Left lung (tissue), 4 donors: ENCODE measurements at regions not wholly inside any gene's neighbourhood (a gene's known extent, or its start where the extent isn't known, plus 50 kb on each side); places are given as distances from the start of the nearest gene placed in this dataset.

ENCODE experiments used
- ATAC-seq: fragments of 200-7000 bp; cut with Tn5 transposase; one replicate; pipeline ENCODE4 v1.9.1; 2020; ENCODE audit warnings: moderate library complexity
- DNase-seq, 4 donors: peaks; one replicate each; pipeline ENCODE4 v3.0.0-alpha.2; 2013 to 2020
- H3K27ac ChIP-seq, 2 donors: fragments of 200-600 bp; sonication (generic) in 1 of 2; one replicate each; pipeline versions ENCODE4 v1.5.0 to v1.8.0; 2020 to 2021
- H3K27me3 ChIP-seq, 2 donors: fragments of 200-600 bp; sonication (generic) in 1 of 2; one replicate each; pipeline versions ENCODE4 v1.5.0 to v1.8.0; 2020 to 2021
- H3K36me3 ChIP-seq, 2 donors: fragments of 200-600 bp; sonication (generic) in 1 of 2; one replicate each; pipeline versions ENCODE4 v1.5.0 to v1.8.0; 2020 to 2021
- H3K4me1 ChIP-seq, 2 donors: fragments of 200-600 bp; one replicate each; pipeline ENCODE4 v1.8.0; 2021
- H3K4me3 ChIP-seq, 2 donors: fragments of 200-600 bp; sonication (generic) in 1 of 2; one replicate each; pipeline versions ENCODE4 v1.5.0 to v1.8.0; 2020 to 2021; ENCODE audit warnings: mild to moderate bottlenecking in 1 of 2
- H3K9me3 ChIP-seq, 2 donors: fragments of 200-600 bp; sonication (generic) in 1 of 2; one replicate each; pipeline versions ENCODE4 v1.5.0 to v1.8.0; 2020 to 2021
- CTCF ChIP-seq, 2 donors: fragments of 200-600 bp; sonication (generic) in 1 of 2; IDR thresholded peaks; one replicate each; pipeline versions ENCODE4 v1.5.0 to v1.8.0; 2021; ENCODE audit warnings: antibody characterized with exemption in 2 of 2
- intact Hi-C, 2 donors: fragments of 100-400 bp; cut with DNase I; formaldehyde crosslinking; loops; one replicate each; pipeline versions ENCODE4 v1.11.2 to v1.14.2; 2022
- donor health status: DM: no; HTN: yes; CAD: no.
- donor health status: DM: no; HTN: no; CAD: no.

GRCh38 chr5:117055517-117055916, 480.9 kb upstream of the SEMA6A start:
- Histone ChIP-seq H3K27ac (no peak overlapping the region), H3K9me3 (no peaks in the 10 kb centered on the region), H3K4me3 (no peak overlapping the region), H3K27me3 (no peaks in the 10 kb centered on the region), H3K36me3 (no peaks in the 10 kb centered on the region), H3K4me1 (no peaks in the 10 kb centered on the region)
- TF ChIP-seq CTCF (IDR thresholded peaks at IDR 0.05), result no peak
- intact Hi-C loops, result no loop called here
- ATAC-seq (no peak), DNase-seq (no peak)

GRCh38 chr5:117054911-117055310, 480.3 kb upstream of the SEMA6A start:
- TF ChIP-seq CTCF (IDR thresholded peaks at IDR 0.05), result no peak
- intact Hi-C loops, result no loop called here
- Histone ChIP-seq H3K9me3 (no peaks in the 10 kb centered on the region), H3K27me3 (no peaks in the 10 kb centered on the region), H3K4me1 (no peaks in the 10 kb centered on the region), H3K36me3 (no peaks in the 10 kb centered on the region), H3K4me3 (no peak overlapping the region), H3K27ac (no peak overlapping the region)
- DNase-seq (peak in 2 of 4 donors; percentile 4 to 26), ATAC-seq (no peak)

GRCh38 chr5:117054141-117054540, 479.5 kb upstream of the SEMA6A start:
- no peak overlapping the region for H3K27ac ChIP-seq
- DNase-seq (no peak), ATAC-seq (no peak)
- H3K4me1 ChIP-seq, result no peaks in the 10 kb centered on the region
- no peak overlapping the region for H3K4me3 ChIP-seq
- no peaks in the 10 kb centered on the region for H3K27me3 ChIP-seq
- intact Hi-C loops, result no loop called here
- TF ChIP-seq CTCF (IDR thresholded peaks at IDR 0.05), result no peak
- no peaks in the 10 kb centered on the region for H3K9me3 ChIP-seq
- no peaks in the 10 kb centered on the region for H3K36me3 ChIP-seq

- Histone ChIP-seq H3K4me1 (no peaks in the 10 kb centered on the region), H3K27ac (no peak overlapping the region), H3K4me3 (no peak overlapping the region), H3K36me3 (no peaks in the 10 kb centered on the region), H3K9me3 (no peaks in the 10 kb centered on the region), H3K27me3 (no peaks in the 10 kb centered on the region)
- no peak for TF ChIP-seq CTCF (IDR thresholded peaks at IDR 0.05)
- intact Hi-C loops, result no loop called here
- ATAC-seq, result no peak
- no peak for DNase-seq
Observed at GRCh38 chr5:117041926-117042595, 467.4 kb upstream of the SEMA6A start.

GRCh38 chr5:117039035-117039434, 464.4 kb upstream of the SEMA6A start:
- intact Hi-C loops, result no loop called here
- DNase-seq, result no peak
- no peak for ATAC-seq

More at GRCh38 chr5:117039035-117039434, 464.4 kb upstream of the SEMA6A start:
- Histone ChIP-seq H3K4me3 (no peak overlapping the region), H3K27ac (no peak overlapping the region), H3K36me3 (no peaks in the 10 kb centered on the region), H3K4me1 (no peaks in the 10 kb centered on the region), H3K9me3 (no peaks in the 10 kb centered on the region), H3K27me3 (no peaks in the 10 kb centered on the region)
- TF ChIP-seq CTCF (IDR thresholded peaks at IDR 0.05), result no peak
